DOHH2 (cell line): ENCODE measurements at regions not wholly inside any gene's neighbourhood (a gene's known extent, or its start where the extent isn't known, plus 50 kb on each side); places are given as distances from the start of the nearest gene placed in this dataset.

ENCODE experiments used
- H3F3A ChIP-seq: fragments of 200-600 bp; sonication (generic), shearing (Covaris generic); 2 replicates; pipeline ENCODE4 v1.6.0; 2016; ENCODE audit warnings: antibody characterized with exemption, mild to moderate bottlenecking; ENCODE audit not compliant: control insufficient read depth, insufficient read depth
- H3K27ac ChIP-seq: fragments of 200-600 bp; sonication (generic); 2 replicates; pipeline ENCODE4 v1.5.1; 2014; ENCODE audit warnings: low read depth, mild to moderate bottlenecking, low read length, moderate library complexity
- H3K27me3 ChIP-seq: fragments of 200-600 bp; sonication (generic); 2 replicates; pipeline ENCODE4 v1.6.1; 2014; ENCODE audit warnings: mild to moderate bottlenecking, low read length, mixed read lengths; ENCODE audit not compliant: control insufficient read depth
- H3K36me3 ChIP-seq: fragments of 200-600 bp; sonication (generic); 2 replicates; pipeline ENCODE4 v1.6.1; 2014; ENCODE audit warnings: mild to moderate bottlenecking, low read length, moderate library complexity, mixed read lengths; ENCODE audit not compliant: control insufficient read depth
- H3K4me1 ChIP-seq: fragments of 200-600 bp; sonication (generic); 2 replicates; pipeline ENCODE4 v1.6.1; 2014; ENCODE audit warnings: mild to moderate bottlenecking, low read length, mixed read lengths; ENCODE audit not compliant: control insufficient read depth
- H3K4me2 ChIP-seq: fragments of 200-600 bp; sonication (generic); 2 replicates; pipeline ENCODE4 v1.6.0; 2014; ENCODE audit warnings: mild to moderate bottlenecking, low read length, moderate library complexity
- H3K4me3 ChIP-seq: fragments of 200-600 bp; sonication (generic); 2 replicates; pipeline ENCODE4 v1.5.1; 2014; ENCODE audit warnings: mild to moderate bottlenecking, low read length, mixed read lengths
- H3K79me2 ChIP-seq: fragments of 200-600 bp; sonication (generic); 2 replicates; pipeline ENCODE4 v1.6.1; 2014; ENCODE audit warnings: mild to moderate bottlenecking, low read length, mixed read lengths; ENCODE audit not compliant: control insufficient read depth
- H3K9me2 ChIP-seq: fragments of 200-600 bp; sonication (generic); replicated peaks from 2 replicates; pipeline ENCODE4 v1.6.1; 2014; ENCODE audit warnings: mild to moderate bottlenecking, low read length, mixed read lengths; ENCODE audit not compliant: control insufficient read depth
- H3K9me3 ChIP-seq: fragments of 200-600 bp; sonication (generic); 2 replicates; pipeline ENCODE4 v1.6.1; 2014; ENCODE audit warnings: antibody characterized with exemption, low read length, mixed read lengths; ENCODE audit not compliant: control insufficient read depth, insufficient read depth
- H4K20me1 ChIP-seq: fragments of 200-600 bp; sonication (generic); 2 replicates; pipeline ENCODE4 v1.6.0; 2014; ENCODE audit warnings: low read depth, mild to moderate bottlenecking, antibody characterized with exemption, low read length, moderate library complexity; ENCODE audit not compliant: control insufficient read depth, insufficient read depth
- EZH2phosphoT487 ChIP-seq: fragments of 200-600 bp; sonication (generic); IDR thresholded peaks from 2 replicates; pipeline ENCODE4 v1.6.1; 2017; ENCODE audit warnings: borderline replicate concordance, mild to moderate bottlenecking, antibody characterized with exemption, low read length, moderate library complexity, mixed read lengths
- TF ChIP-seq, protein P1 (sequence below): fragments of 200-600 bp; sonication (generic); IDR thresholded peaks from one replicate; pipeline ENCODE4 v1.5.1; 2014; ENCODE audit warnings: antibody characterized with exemption, mild to moderate bottlenecking, low read depth, low read length; ENCODE audit not compliant: poor library complexity, severe bottlenecking

DNA sequence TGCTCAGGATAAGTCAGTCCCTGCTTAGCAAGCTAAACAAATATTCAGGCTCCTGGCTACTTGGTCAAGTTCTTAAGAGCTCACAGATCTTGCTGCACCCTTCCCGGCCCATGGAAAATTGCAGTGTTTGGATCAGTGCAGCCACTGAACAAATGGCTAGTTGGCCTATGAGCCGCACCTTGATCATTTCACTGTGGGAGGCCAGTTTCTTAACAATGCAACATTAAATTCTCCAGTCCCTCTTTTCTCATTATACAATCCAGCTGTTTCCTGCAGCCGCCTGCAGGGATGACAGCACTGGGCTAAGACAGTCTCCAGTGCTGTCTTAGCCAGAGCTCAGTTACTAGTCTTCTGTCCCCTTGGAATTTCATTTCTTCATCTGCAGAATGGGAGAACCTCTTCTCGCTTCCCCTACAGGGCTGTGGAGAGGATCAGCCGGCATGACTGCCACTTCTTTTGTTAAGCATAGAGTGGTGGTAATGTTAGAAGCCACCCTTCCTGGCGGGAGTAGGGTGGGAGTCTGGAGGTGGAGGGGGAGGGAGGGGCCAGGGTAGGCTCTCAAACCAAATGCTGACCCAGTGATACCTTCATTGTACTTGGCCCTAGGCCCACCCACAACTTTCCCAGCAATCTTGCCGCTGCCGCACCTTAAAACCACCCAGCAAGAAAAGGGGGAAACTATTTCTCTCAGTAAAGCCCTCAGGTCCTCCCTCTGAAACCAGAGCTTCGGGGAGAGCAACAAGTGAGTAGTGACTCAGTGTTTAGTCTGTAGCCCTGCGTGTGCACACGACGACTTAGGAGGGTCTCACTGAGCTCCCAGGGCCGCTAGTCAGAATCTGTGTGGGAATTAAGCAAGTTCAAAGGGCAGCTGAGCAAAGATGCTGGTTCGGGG, 145.7 kb downstream of the NUAK1 start:
- no peaks in the 10 kb centered on the region for H3K9me2 ChIP-seq
- TF ChIP-seq EZH2phosphoT487, result no peak
- TF ChIP-seq, protein P1, sequence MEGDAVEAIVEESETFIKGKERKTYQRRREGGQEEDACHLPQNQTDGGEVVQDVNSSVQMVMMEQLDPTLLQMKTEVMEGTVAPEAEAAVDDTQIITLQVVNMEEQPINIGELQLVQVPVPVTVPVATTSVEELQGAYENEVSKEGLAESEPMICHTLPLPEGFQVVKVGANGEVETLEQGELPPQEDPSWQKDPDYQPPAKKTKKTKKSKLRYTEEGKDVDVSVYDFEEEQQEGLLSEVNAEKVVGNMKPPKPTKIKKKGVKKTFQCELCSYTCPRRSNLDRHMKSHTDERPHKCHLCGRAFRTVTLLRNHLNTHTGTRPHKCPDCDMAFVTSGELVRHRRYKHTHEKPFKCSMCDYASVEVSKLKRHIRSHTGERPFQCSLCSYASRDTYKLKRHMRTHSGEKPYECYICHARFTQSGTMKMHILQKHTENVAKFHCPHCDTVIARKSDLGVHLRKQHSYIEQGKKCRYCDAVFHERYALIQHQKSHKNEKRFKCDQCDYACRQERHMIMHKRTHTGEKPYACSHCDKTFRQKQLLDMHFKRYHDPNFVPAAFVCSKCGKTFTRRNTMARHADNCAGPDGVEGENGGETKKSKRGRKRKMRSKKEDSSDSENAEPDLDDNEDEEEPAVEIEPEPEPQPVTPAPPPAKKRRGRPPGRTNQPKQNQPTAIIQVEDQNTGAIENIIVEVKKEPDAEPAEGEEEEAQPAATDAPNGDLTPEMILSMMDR, result no peak
- no peak overlapping the region for H3K4me2 ChIP-seq
- H3K79me2 ChIP-seq, result no peaks in the 10 kb centered on the region
- H3F3A ChIP-seq, result no peaks in the 10 kb centered on the region
- no peaks in the 10 kb centered on the region for H3K36me3 ChIP-seq
- no peak overlapping the region for H3K27ac ChIP-seq
- H3K4me3 ChIP-seq, result no peak overlapping the region
- H3K27me3 ChIP-seq, result no peaks in the 10 kb centered on the region
- no peaks in the 10 kb centered on the region for H3K9me3 ChIP-seq
- no peaks in the 10 kb centered on the region for H3K4me1 ChIP-seq
- no peaks in the 10 kb centered on the region for H4K20me1 ChIP-seq

DNA sequence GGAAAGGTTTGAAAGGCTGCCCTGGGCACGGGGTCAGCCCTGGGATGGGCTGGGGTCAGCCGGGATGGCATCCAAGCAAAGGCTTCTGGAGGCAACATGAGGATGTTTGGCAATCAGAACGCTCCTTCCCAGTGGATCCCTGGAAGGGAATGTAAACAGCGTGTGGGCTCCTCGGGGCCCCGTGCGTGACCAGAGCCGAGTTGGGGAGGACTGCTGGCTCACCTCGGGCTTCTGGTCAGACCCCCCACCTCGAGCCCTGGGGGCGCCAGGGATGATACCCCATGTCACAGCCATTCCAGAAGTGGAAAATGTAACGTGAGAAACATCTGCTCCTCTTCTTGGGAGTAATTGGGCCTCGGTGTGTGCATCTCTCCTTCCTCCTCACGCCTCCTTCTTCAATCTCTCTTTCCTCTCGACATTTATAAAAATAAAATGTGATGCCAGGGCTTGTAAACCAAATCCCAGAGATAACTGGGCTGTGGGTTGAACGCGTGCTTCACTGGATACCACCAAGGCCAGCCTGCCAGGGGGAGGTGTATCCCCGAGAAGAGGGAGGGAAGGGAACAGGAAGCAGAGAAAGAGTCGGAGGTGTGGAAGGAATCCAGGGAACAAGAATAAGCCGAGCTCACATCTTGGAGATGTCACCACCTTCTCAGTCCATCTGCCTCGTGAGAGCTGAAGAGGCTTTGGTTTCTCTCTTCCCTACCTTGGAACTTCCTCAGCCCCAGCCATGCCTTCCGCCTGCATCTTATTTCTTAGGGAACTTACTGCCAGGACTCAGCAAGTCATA, 144.8 kb downstream of the NUAK1 start:
- H3K27me3 ChIP-seq, result 0 out of 2 replicates have a peak, but pooled peaks cover 2% of the 10 kb centered on the region
- H3K36me3 ChIP-seq, result no peaks in the 10 kb centered on the region
- H3K79me2 ChIP-seq, result no peaks in the 10 kb centered on the region
- H3K4me3 ChIP-seq, result no peak overlapping the region
- H3K9me3 ChIP-seq, result no peaks in the 10 kb centered on the region
- no peaks in the 10 kb centered on the region for H3K9me2 ChIP-seq
- H3K4me2 ChIP-seq, result no peak overlapping the region
- H3K4me1 ChIP-seq, result no peaks in the 10 kb centered on the region
- TF ChIP-seq, protein P1, result no peak
- H3K27ac ChIP-seq, result no peak overlapping the region
- no peaks in the 10 kb centered on the region for H4K20me1 ChIP-seq
- no peaks in the 10 kb centered on the region for H3F3A ChIP-seq

DNA sequence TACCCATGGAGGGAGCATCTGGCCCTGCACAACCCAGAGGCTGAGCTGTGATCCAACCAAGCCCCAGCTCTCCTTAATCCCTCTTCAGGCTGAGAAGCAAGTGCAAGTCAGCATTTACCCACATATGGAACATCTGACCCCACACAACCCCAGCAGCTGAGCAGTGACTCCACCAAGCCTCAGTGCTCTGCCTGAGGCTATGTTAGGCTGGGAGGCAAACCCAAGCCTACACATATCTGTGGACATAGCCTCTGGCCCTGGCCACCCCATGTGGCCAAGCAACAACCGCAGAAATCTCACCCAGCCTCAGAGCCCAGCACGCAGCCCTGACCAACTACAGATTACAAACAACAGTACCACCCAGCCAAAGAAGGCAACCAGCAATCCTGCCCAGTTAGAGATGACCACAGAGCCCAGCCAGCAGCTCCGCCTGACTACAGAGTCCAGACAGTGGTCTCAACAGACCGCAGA, 142.8 kb downstream of the NUAK1 start:
- Histone ChIP-seq H3K79me2 (no peaks in the 10 kb centered on the region), H3K4me2 (no peak overlapping the region), H3K27me3 (0 out of 2 replicates have a peak, but pooled peaks cover 2% of the 10 kb centered on the region), H3K9me3 (no peaks in the 10 kb centered on the region), H3K9me2 (no peaks in the 10 kb centered on the region), H3F3A (no peaks in the 10 kb centered on the region), H3K36me3 (no peaks in the 10 kb centered on the region), H3K4me3 (no peak overlapping the region), H3K27ac (no peak overlapping the region), H3K4me1 (no peaks in the 10 kb centered on the region), H4K20me1 (no peaks in the 10 kb centered on the region)
- no peak for TF ChIP-seq EZH2phosphoT487
- TF ChIP-seq, protein P1, result no peak
